ENCODE measurements at regions not wholly inside any gene's neighbourhood (a gene's known extent, or its start where the extent isn't known, plus 50 kb on each side); places are given as distances from the start of the nearest gene placed in this dataset.
"Not testable (repeated sequence)": the region's sequence is repeated elsewhere in the genome, so short reads cannot be mapped to it uniquely, and the experiment has no call there.

- no peak for DNase-seq
Measured at GRCh38 chr3:115254492-115255196, 107.6 kb upstream of the ZBTB20 start.

- DNase-seq, result no peak
Measured at GRCh38 chr3:115255197-115255585, 108.1 kb upstream of the ZBTB20 start.

- DNase-seq, result no peak
Measured at GRCh38 chr3:115270849-115271248, 123.8 kb upstream of the ZBTB20 start.

- no peak for DNase-seq
Measured at GRCh38 chr3:115272036-115272824, 125.1 kb upstream of the ZBTB20 start.

- DNase-seq, result no peak
Measured at GRCh38 chr3:115275896-115276295, 128.8 kb upstream of the ZBTB20 start.

GRCh38 chr3:115279939-115280338 is 132.9 kb upstream of the ZBTB20 start:
- no peak for DNase-seq

- DNase-seq, result no peak
Measured at GRCh38 chr3:115280506-115280905, 133.4 kb upstream of the ZBTB20 start.

GRCh38 chr3:115281697-115282675 is 134.9 kb upstream of the ZBTB20 start:
- no peak for DNase-seq

GRCh38 chr3:115284980-115285379 is 137.9 kb upstream of the ZBTB20 start:
- no peak for DNase-seq

- DNase-seq, result no peak
Measured at GRCh38 chr3:115286529-115287197, 139.6 kb upstream of the ZBTB20 start.

- DNase-seq, result no peak
Measured at GRCh38 chr3:115287198-115287597, 140.1 kb upstream of the ZBTB20 start.

GRCh38 chr3:115292131-115292530 is 145.0 kb upstream of the ZBTB20 start:
- DNase-seq, result no peak

GRCh38 chr3:115292677-115293165 is 145.6 kb upstream of the ZBTB20 start:
- DNase-seq, result no peak

- DNase-seq, result no peak
Measured at GRCh38 chr3:115293321-115293720, 146.2 kb upstream of the ZBTB20 start.

- no peak for DNase-seq
Measured at GRCh38 chr3:115301364-115301860, 154.3 kb upstream of the ZBTB20 start.

- not testable (repeated sequence) for DNase-seq
Measured at GRCh38 chr3:115317953-115318352, 170.9 kb upstream of the ZBTB20 start.

- no peak for DNase-seq
Measured at GRCh38 chr3:115321400-115321805, 174.3 kb upstream of the ZBTB20 start.

- DNase-seq, result no peak
Measured at GRCh38 chr3:115322901-115323300, 175.8 kb upstream of the ZBTB20 start.

- DNase-seq, result no peak
Measured at GRCh38 chr3:115323380-115323779, 176.3 kb upstream of the ZBTB20 start.

- DNase-seq, result no peak
Measured at GRCh38 chr3:115324056-115324455, 177.0 kb upstream of the ZBTB20 start.

GRCh38 chr3:115325539-115325938 is 178.5 kb upstream of the ZBTB20 start:
- DNase-seq, result no peak

GRCh38 chr3:115330430-115330829 is 183.3 kb upstream of the ZBTB20 start:
- DNase-seq, result no peak
